GM13977 (cell line): ENCODE measurements at regions not wholly inside any gene's neighbourhood (a gene's known extent, or its start where the extent isn't known, plus 50 kb on each side); places are given as distances from the start of the nearest gene placed in this dataset.

Experiments used
- DNase-seq: peaks from one replicate; pipeline ENCODE4 v3.0.0; 2012; ENCODE audit warnings: low spot score
- in situ Hi-C: fragments of 300-500 bp; cut with MboI; formaldehyde crosslinking; loops from one replicate; pipeline ENCODE4 v1.12.0; 2022; ENCODE audit warnings: low sequenced_read_pairs, low pct_unique_long_range_greater_than_20kb, mixed read lengths, inconsistent platforms; ENCODE audit not compliant: unreplicated experiment
- TF ChIP-seq, protein P1 (sequence below): IDR thresholded peaks from 2 replicates; pipeline ENCODE4 v1.5.1; 2012; ENCODE audit warnings: mild to moderate bottlenecking, control low read depth; ENCODE audit not compliant: insufficient read depth; ENCODE audit errors: extremely low read depth, missing control alignments

DNA sequence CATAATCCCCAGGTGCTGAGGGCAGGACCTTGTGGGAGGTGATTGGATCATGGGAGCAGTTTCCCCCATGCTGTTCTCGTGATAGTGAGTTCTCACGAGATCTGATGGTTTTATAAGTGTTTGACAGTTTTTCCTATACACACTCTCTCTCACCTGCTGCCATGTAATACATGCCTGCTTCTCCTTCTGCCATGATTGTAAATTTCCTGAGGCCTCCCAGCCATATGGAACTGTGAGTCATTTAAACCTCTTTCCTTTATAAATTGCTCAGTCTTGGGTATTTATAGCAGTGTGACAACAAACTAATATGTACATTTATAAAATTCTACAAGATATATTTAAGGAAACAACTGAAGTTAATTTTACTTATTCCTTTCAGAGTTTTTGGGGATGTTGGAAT lies 170.8 kb upstream of the BET1 start:
- no peak for DNase-seq
- TF ChIP-seq, protein P1, sequence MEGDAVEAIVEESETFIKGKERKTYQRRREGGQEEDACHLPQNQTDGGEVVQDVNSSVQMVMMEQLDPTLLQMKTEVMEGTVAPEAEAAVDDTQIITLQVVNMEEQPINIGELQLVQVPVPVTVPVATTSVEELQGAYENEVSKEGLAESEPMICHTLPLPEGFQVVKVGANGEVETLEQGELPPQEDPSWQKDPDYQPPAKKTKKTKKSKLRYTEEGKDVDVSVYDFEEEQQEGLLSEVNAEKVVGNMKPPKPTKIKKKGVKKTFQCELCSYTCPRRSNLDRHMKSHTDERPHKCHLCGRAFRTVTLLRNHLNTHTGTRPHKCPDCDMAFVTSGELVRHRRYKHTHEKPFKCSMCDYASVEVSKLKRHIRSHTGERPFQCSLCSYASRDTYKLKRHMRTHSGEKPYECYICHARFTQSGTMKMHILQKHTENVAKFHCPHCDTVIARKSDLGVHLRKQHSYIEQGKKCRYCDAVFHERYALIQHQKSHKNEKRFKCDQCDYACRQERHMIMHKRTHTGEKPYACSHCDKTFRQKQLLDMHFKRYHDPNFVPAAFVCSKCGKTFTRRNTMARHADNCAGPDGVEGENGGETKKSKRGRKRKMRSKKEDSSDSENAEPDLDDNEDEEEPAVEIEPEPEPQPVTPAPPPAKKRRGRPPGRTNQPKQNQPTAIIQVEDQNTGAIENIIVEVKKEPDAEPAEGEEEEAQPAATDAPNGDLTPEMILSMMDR = no peak
- in situ Hi-C loops = no loop called here

DNA sequence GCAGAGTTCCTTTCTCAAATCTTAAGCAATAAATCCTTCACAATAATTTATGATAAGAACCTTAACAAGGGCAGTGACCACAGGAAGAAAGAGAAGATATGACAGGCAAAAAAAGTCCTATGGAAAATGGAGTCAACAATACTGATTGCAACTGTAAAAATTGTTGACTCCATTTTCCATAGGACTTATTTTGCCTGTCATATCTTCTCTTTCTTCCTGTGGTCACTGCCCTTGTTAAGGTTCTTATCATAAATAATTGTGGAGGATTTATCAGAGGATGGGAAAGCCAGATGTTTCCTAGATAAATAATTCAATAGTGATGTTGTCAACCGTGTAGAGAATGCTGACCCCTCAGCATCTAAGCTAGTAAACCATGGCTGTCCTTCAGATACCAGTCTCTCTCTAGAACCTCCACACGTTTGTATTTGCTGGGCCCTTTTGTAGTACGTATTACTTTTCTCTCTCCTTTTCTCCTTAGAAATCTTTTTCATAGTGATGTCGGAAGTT lies 172.6 kb upstream of the BET1 start:
- in situ Hi-C loops = no loop called here
- no peak for DNase-seq
- TF ChIP-seq, protein P1 = no peak

DNA sequence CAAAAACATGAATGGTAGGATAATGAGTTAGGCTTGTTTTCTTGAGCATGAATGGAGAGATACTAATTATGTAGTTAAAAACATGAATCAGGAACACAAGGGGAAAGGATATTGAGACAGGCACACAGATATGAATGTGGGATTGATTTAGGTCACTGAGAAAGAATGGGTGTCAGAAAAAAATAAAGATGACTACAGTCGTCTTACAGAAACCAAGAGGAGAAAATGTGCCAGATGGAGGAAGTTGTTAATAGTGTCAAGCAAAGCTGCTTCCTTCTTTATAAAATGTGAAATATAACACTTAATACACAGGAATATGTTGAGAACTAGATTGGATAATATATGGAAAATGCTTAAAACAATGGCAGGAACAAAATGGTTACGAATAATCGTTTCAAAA lies 173.3 kb upstream of the BET1 start:
- no peak for DNase-seq
- TF ChIP-seq, protein P1 = no peak
- in situ Hi-C loops = no loop called here

DNA sequence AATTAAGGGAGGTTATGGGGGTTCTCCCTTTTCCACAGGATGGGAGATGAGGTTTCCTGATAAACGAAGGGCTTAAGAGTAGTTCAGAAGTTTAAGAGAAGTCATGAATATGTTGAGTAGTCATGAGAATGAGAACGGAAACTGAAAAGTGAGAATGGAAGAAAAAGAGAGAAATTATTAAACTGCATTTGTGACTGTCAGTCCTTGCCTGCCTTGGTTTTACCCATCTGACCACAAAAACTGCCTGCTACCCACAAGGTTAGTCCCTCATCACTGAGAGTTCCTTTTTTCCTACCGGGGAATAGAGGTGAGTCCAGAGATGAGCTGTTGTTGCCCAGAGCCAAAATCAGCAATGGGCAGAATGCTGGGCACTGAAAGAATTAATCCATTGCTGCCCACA lies 174.1 kb upstream of the BET1 start:
- TF ChIP-seq, protein P1 = no peak
- no peak for DNase-seq
- in situ Hi-C loops = no loop called here

DNA sequence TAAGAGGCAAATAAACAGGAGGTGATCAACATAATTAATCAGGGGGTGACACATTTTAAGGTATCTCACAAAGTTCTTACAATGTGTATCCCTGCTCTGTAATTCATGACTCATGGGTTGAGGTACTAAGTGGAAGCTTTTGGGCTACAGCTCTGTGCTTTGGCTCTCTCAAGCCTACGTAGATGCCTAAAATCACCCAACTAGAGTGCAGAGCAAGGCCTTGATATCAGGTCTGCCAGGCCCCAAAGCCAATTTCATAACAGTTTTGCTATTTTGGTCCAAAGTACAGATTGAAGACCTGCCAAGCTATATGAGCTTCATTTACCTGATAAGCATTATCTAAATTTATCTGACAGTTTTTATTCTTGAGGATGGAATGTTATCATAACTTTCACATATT lies 175.3 kb upstream of the BET1 start:
- in situ Hi-C loops = no loop called here
- no peak for DNase-seq
- TF ChIP-seq, protein P1 = no peak

DNA sequence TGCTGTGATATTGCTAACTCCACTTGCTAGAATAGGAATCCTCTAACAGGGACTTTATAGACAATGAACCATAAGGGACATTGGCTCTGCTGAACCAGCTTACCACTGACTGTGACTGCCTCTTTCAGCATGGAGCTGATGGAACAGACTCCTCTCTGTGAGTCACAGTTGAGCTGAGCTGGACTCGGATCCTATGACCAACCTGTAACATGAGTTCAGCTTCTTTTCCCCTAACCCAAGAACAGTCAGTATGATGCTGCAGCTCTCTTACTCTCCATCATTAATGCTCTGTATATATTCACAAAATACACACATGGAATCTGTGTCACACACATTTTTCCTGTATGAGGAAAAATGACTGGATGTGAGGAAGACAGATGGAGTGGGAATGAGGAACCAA lies 177.9 kb upstream of the BET1 start:
- in situ Hi-C loops = no loop called here
- no peak for DNase-seq

More for the DNA sequence above, 177.9 kb upstream of the BET1 start:
- TF ChIP-seq, protein P1 = no peak
